ENCODE measurements at regions not wholly inside any gene's neighbourhood (a gene's known extent, or its start where the extent isn't known, plus 50 kb on each side); places are given as distances from the start of the nearest gene placed in this dataset.

DNA sequence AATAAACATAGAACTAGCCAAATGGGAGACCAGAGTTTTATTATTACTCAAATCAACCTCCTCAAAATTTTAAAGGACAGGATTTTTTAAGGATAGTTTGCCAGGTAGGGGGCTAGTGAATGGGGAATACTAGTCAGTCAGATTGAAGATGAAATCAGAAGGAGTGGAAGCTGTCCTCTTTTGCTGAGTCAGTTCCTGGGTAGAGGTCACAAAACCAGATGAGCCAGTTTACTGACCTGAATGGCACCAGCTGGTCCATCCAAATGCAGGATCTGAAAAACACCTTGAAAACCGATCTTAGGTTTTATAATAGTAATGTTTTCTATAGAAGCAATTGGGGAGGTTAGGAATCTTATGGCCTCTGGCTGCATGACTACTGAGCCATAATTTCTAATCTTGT is 558.2 kb downstream of the PKHD1 start:
- Histone ChIP-seq H3K27me3 (ENCODE audit: control insufficient read depth, insufficient read depth, low read length) (no peaks in the 10 kb centered on the region), H4K20me1 (ENCODE audit: control insufficient read depth, extremely low read depth, insufficient read depth, low read length) (no peaks in the 10 kb centered on the region), H3K4me3 (replicated peaks in 1 of 4; ENCODE audit: control extremely low read depth in 1 of 4, insufficient read depth in 1 of 4, low read depth in 3 of 4, low read length in 4 of 4) (no peak overlapping the region), H3K9me3 (ENCODE audit: control insufficient read depth, insufficient read depth, low read depth, low read length) (no peaks in the 10 kb centered on the region), H3K79me2 (ENCODE audit: control insufficient read depth, insufficient read depth, low read length) (no peaks in the 10 kb centered on the region), H2AFZ (ENCODE audit: low read length) (no peak overlapping the region), H3K9ac (ENCODE audit: insufficient read depth, low read length) (no peak overlapping the region), H3K4me1 (ENCODE audit: control insufficient read depth, extremely low read depth, insufficient read depth, low read length) (no peaks in the 10 kb centered on the region), H3K27ac (ENCODE audit: insufficient read depth, low read length) (no peak overlapping the region), H3K4me2 (ENCODE audit: extremely low read depth, insufficient read depth, low read length) (no peak overlapping the region), H3K36me3 (ENCODE audit: control insufficient read depth, insufficient read depth, low read length) (no peaks in the 10 kb centered on the region)
- no peak for DNase-seq (ENCODE audit: low read depth in 2 of 2)
- TF ChIP-seq, protein P1, sequence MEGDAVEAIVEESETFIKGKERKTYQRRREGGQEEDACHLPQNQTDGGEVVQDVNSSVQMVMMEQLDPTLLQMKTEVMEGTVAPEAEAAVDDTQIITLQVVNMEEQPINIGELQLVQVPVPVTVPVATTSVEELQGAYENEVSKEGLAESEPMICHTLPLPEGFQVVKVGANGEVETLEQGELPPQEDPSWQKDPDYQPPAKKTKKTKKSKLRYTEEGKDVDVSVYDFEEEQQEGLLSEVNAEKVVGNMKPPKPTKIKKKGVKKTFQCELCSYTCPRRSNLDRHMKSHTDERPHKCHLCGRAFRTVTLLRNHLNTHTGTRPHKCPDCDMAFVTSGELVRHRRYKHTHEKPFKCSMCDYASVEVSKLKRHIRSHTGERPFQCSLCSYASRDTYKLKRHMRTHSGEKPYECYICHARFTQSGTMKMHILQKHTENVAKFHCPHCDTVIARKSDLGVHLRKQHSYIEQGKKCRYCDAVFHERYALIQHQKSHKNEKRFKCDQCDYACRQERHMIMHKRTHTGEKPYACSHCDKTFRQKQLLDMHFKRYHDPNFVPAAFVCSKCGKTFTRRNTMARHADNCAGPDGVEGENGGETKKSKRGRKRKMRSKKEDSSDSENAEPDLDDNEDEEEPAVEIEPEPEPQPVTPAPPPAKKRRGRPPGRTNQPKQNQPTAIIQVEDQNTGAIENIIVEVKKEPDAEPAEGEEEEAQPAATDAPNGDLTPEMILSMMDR (conservative IDR thresholded peaks at IDR 0.05 in 1 of 2, IDR thresholded peaks at IDR 0.05 in 1 of 2; ENCODE audit: low read depth in 1 of 2, low read length in 2 of 2): no peak

DNA sequence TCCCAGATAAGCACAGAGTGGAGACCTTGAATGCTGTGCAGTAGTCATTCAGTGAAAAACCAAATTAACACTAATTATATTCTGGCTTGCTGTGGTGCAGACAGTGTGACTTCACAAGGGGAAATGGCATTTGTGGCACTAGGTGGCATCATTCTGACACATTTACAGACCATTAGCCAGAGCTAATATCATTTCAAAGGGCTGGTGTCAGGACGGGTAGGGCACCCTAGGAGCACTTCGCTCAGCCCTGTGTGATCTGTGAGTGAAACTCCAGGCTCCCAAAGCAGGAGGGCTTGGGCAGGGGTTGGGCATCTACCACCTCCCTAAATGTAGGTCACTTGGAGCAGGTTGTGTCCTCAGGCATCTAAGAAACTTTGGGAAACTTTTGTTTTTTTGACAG is 555.8 kb downstream of the PKHD1 start:
- no peak overlapping the region for H3K4me3 ChIP-seq (replicated peaks in 1 of 4; ENCODE audit: control extremely low read depth in 1 of 4, insufficient read depth in 1 of 4, low read depth in 3 of 4, low read length in 4 of 4)
- no peak overlapping the region for H3K9ac ChIP-seq (ENCODE audit: insufficient read depth, low read length)
- no peak overlapping the region for H3K27ac ChIP-seq (ENCODE audit: insufficient read depth, low read length)
- H4K20me1 ChIP-seq (ENCODE audit: control insufficient read depth, extremely low read depth, insufficient read depth, low read length): no peaks in the 10 kb centered on the region
- H3K27me3 ChIP-seq (ENCODE audit: control insufficient read depth, insufficient read depth, low read length): no peaks in the 10 kb centered on the region
- no peaks in the 10 kb centered on the region for H3K4me1 ChIP-seq (ENCODE audit: control insufficient read depth, extremely low read depth, insufficient read depth, low read length)
- no peaks in the 10 kb centered on the region for H3K9me3 ChIP-seq (ENCODE audit: control insufficient read depth, insufficient read depth, low read depth, low read length)
- H3K36me3 ChIP-seq (ENCODE audit: control insufficient read depth, insufficient read depth, low read length): no peaks in the 10 kb centered on the region
- no peak for DNase-seq (ENCODE audit: low read depth in 2 of 2)
- TF ChIP-seq, protein P1 (conservative IDR thresholded peaks at IDR 0.05 in 1 of 2, IDR thresholded peaks at IDR 0.05 in 1 of 2; ENCODE audit: low read depth in 1 of 2, low read length in 2 of 2): no peak
- TF ChIP-seq EZH2 (IDR thresholded peaks at IDR 0.05; ENCODE audit: low read length, missing control alignments): no peak
- no peak overlapping the region for H2AFZ ChIP-seq (ENCODE audit: low read length)
- H3K4me2 ChIP-seq (ENCODE audit: extremely low read depth, insufficient read depth, low read length): no peak overlapping the region
- no peaks in the 10 kb centered on the region for H3K79me2 ChIP-seq (ENCODE audit: control insufficient read depth, insufficient read depth, low read length)

DNA sequence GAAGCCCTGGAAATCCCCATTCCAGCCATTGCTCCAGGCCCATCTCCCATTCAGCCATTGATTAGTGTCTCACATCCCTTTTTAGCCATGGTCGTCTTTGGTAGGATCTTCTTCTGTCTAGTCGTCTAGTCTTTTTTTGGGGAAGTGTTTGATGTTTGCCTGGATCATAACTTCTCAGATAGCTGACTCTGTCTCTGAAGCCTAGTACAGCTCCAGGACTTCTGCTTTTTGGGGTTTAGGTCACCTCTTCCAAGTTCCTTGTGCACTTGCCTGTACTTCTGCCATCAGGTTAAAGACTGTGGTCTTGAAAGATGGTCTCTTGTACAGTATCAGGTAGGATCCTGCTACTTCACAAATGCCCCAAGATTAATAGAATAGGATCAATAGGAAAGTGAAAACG is 553.5 kb downstream of the PKHD1 start:
- no peak for TF ChIP-seq EZH2 (IDR thresholded peaks at IDR 0.05; ENCODE audit: low read length, missing control alignments)
- TF ChIP-seq, protein P1 (conservative IDR thresholded peaks at IDR 0.05 in 1 of 2, IDR thresholded peaks at IDR 0.05 in 1 of 2; ENCODE audit: low read depth in 1 of 2, low read length in 2 of 2): no peak
- Histone ChIP-seq H2AFZ (ENCODE audit: low read length) (no peak overlapping the region), H4K20me1 (ENCODE audit: control insufficient read depth, extremely low read depth, insufficient read depth, low read length) (no peaks in the 10 kb centered on the region), H3K9me3 (ENCODE audit: control insufficient read depth, insufficient read depth, low read depth, low read length) (no peaks in the 10 kb centered on the region), H3K27ac (ENCODE audit: insufficient read depth, low read length) (no peak overlapping the region), H3K79me2 (ENCODE audit: control insufficient read depth, insufficient read depth, low read length) (no peaks in the 10 kb centered on the region), H3K36me3 (ENCODE audit: control insufficient read depth, insufficient read depth, low read length) (no peaks in the 10 kb centered on the region), H3K4me2 (ENCODE audit: extremely low read depth, insufficient read depth, low read length) (no peak overlapping the region), H3K4me3 (replicated peaks in 1 of 4; ENCODE audit: control extremely low read depth in 1 of 4, insufficient read depth in 1 of 4, low read depth in 3 of 4, low read length in 4 of 4) (no peak overlapping the region), H3K4me1 (ENCODE audit: control insufficient read depth, extremely low read depth, insufficient read depth, low read length) (no peaks in the 10 kb centered on the region), H3K9ac (ENCODE audit: insufficient read depth, low read length) (no peak overlapping the region), H3K27me3 (ENCODE audit: control insufficient read depth, insufficient read depth, low read length) (no peaks in the 10 kb centered on the region)
- DNase-seq (ENCODE audit: low read depth in 2 of 2): no peak
